ENCODE measurements at regions not wholly inside any gene's neighbourhood (a gene's known extent, or its start where the extent isn't known, plus 50 kb on each side); places are given as distances from the start of the nearest gene placed in this dataset.
"Not testable (repeated sequence)": the region's sequence is repeated elsewhere in the genome, so short reads cannot be mapped to it uniquely, and the experiment has no call there.

- H3K4me3 ChIP-seq, H3K27ac ChIP-seq: not testable (repeated sequence)
Measured at GRCh38 chr5:171726819-171727218, 58.8 kb upstream of the SMIM23 start.

- H3K4me3 ChIP-seq = no peak overlapping the region
- H3K27ac ChIP-seq = no peak overlapping the region
Measured at GRCh38 chr5:171728686-171729085, 56.9 kb upstream of the SMIM23 start.
